NCI-H2081 (cell line): ENCODE measurements at regions not wholly inside any gene's neighbourhood (a gene's known extent, or its start where the extent isn't known, plus 50 kb on each side); places are given as distances from the start of the nearest gene placed in this dataset.

Source experiments
- DNase-seq, 2 experiments: peaks; one replicate each; lab custom pipeline; 2025; lab: John Stamatoyannopoulos, UW

GRCh38 chr14:22477569-22478194 lies 111.3 kb downstream of the DAD1 start:
- no peak for DNase-seq

GRCh38 chr14:22476887-22477286 lies 112.1 kb downstream of the DAD1 start:
- DNase-seq: no peak

GRCh38 chr14:22476005-22476751 lies 112.8 kb downstream of the DAD1 start:
- DNase-seq: no peak

GRCh38 chr14:22475381-22475780 lies 113.6 kb downstream of the DAD1 start:
- no peak for DNase-seq

GRCh38 chr14:22474730-22475351 lies 114.2 kb downstream of the DAD1 start:
- no peak for DNase-seq

GRCh38 chr14:22472935-22473854 lies 115.8 kb downstream of the DAD1 start:
- no peak for DNase-seq

GRCh38 chr14:22472466-22472865 lies 116.6 kb downstream of the DAD1 start:
- no peak for DNase-seq

- no peak for DNase-seq
Measured at GRCh38 chr14:22471545-22472121, 117.4 kb downstream of the DAD1 start.

- no peak for DNase-seq
Measured at GRCh38 chr14:22469538-22470303, 119.3 kb downstream of the DAD1 start.

GRCh38 chr14:22468830-22469229 lies 120.2 kb downstream of the DAD1 start:
- DNase-seq: no peak

- no peak for DNase-seq
Measured at GRCh38 chr14:22466491-22466890, 122.5 kb downstream of the DAD1 start.

- no peak for DNase-seq
Measured at GRCh38 chr14:22465201-22465840, 123.7 kb downstream of the DAD1 start.

- no peak for DNase-seq
Measured at GRCh38 chr14:22464422-22465142, 124.4 kb downstream of the DAD1 start.

GRCh38 chr14:22463763-22464173 lies 125.3 kb downstream of the DAD1 start:
- DNase-seq: no peak

GRCh38 chr14:22462923-22463322 lies 126.1 kb downstream of the DAD1 start:
- no peak for DNase-seq

GRCh38 chr14:22460461-22461195 lies 128.4 kb downstream of the DAD1 start:
- DNase-seq: no peak

- DNase-seq: no peak
Measured at GRCh38 chr14:22458737-22459136, 130.3 kb downstream of the DAD1 start.

- DNase-seq: no peak
Measured at GRCh38 chr14:22456998-22457594, 131.9 kb downstream of the DAD1 start.

GRCh38 chr14:22456421-22456820 lies 132.6 kb downstream of the DAD1 start:
- DNase-seq: no peak
